NCI-H128 (cell line): ENCODE measurements at regions not wholly inside any gene's neighbourhood (a gene's known extent, or its start where the extent isn't known, plus 50 kb on each side); places are given as distances from the start of the nearest gene placed in this dataset.

Experiments used
- DNase-seq: peaks from one replicate; lab custom pipeline; 2025; ENCODE audit not compliant: unreplicated experiment; lab: John Stamatoyannopoulos, UW

DNA sequence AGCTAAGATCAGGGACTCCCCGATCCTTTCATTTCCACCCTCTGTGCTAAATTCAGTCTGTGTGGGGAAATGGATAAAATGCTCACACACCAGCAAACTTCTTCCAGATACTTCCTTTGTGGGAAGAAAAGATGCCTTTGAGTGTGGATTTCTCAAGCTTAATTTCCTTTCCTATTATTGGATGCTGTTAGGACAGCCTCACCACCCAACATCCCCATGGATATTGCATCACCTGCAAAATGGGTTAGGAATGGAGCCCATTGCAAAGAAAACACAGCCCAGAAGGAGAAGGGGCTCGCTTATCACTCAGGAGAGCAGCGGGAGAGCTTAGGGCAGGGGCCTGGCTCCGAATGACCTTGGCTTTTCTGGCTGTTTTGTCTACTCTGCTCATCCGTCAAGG lies 272.2 kb downstream of the CDC5L start:
- no peak for DNase-seq

DNA sequence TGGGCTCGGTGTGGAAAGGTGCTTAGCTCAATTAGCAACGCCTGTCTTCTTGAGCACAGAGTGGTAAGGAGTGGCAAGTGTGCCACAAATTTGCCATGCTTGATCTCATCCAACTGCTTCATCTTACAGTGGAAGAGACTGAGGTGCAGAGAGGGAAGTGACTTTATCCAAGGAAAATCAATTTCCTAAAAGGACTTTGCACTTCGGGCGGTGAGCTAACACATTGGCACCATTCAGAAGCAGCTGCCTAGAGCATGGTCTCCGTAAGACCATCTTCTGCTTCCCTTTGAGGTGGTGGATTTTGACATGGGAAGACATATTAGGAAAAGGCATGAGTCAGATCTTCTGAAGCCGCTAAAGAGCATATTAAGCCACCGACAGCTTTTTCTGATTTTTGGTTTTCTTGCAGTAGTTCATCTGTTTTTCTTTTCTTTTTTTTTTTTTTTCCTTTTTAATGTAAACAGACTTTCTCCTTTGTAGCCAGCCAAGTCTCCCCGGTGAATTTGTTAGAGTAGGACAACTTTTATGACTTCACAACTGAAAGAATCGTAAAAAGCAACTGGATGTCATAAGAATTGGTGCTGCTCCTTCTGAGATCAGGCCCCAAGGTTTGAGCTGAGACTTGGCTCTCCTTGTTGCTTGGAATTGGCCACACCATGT lies 273.2 kb downstream of the CDC5L start:
- DNase-seq, result no peak

DNA sequence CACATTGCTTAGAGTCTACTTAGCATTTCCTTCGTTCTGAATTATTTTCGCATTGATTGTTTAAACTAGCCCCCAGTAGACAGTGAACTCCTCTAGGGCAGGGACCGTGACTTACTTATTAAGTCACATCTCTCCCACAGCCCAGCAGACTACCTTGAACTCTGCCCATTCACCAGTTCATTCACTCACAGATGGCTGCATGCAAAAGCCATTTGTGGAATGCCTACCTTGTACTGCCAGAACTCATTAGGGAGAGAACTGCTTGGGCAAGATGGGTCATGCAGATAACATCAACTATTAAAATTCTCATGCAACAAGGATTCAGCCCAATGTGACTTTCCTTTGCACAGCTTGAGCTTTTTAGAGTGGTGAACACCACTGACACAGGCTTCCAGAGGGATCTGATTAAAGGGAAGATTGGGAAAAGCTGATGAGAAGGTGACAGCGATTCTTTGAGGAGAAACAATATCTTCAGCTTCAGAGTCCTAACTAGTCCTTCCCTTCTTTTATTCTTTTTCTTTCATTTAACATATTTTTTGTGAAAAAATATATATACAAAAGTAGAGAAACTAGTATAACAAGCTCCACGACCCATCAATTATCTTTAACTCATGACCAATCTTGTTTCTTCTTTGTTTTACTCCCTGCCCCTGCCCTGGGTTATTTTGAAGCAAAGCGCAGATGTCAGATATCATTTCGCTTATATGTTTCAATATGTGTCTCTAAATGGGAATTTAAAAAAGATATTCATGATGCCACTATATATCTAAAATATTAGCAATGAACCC lies 273.9 kb downstream of the CDC5L start:
- DNase-seq, result no peak

DNA sequence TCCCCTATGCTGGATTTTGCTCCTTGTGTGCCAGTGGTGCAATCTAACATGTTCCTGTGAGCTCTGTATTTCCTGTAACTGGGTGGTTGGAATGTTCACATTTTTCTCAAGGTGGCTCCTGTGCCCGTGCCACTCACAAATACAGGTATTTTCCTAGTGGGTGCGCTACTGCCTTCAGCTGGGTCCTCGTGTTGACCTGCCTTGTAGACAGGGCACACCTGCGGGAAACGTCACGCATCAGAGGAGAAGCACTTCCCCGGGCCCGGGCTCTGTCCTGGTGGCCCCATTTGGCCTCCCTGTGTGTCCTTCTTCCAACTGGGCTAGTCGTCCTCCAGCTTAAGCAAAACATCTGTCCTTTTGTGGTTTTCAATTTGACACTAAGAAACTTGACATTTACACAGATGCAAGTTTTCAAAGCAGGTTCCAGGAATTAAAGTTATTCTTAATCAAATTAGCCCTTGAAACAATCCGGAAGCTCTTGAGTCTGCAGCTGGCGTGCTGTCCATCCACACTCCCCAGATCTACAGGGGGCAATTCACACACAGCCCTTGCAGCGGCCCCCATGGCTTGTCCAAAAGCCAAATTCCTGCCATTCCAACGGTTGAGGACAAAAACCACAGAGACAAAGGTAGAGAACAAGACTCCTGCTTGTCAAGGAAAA lies 275.1 kb downstream of the CDC5L start:
- no peak for DNase-seq

DNA sequence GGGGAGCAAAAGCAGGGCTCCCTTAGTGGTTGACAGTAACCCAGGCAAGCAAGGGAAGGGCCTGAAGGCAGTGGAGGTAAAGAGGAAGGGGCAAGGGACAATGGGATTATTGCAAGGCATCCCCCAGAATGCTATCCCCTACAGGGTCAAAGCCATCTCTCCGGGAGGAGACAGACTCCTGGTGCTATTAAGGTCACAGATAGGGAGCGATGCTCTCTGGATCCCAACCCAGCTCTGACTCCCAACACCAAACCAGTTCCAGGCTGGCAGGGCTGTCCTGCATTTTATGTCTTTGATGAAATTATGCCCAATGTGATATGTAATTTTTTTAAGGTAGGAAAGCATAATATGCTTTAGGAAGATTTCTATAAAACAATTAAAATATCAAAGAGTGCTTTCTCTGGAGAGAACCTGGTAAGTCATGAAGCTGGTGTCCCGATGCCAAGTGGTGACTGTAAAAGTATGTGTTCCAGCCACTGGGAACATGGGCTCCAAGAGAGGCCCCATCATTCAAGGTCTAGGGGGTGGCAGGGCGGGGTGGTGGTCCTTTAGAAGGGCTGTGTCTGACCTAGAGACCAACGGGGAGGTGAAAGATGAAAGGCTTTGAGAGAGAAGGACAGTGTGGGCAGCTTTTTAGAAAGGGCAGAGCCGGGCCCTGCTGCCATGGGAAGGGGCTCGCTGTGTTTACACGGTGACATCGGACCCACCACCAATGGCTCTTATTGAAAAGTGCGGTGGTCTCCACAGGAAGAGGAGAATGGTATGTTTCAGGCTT lies 276.5 kb downstream of the CDC5L start:
- DNase-seq, result no peak

DNA sequence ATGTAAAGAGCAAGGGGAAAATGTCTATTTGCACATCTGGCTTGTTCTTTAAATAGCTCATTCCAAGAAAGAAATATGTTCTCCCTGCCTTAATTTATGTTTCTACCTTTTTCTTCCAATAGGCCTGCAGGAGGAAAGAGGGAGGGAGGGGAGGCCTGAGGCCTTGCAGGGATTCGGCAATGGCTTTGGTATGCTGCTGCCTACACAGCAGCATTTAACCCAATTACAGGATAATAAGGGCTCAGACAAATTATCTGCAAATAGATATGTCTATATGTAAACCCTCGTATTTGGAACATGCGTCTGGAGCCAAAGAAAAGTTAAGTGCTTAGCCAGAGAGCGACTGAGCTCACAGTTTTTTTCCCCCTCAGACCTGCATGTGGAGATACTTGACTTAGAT lies 277.2 kb downstream of the CDC5L start:
- no peak for DNase-seq

DNA sequence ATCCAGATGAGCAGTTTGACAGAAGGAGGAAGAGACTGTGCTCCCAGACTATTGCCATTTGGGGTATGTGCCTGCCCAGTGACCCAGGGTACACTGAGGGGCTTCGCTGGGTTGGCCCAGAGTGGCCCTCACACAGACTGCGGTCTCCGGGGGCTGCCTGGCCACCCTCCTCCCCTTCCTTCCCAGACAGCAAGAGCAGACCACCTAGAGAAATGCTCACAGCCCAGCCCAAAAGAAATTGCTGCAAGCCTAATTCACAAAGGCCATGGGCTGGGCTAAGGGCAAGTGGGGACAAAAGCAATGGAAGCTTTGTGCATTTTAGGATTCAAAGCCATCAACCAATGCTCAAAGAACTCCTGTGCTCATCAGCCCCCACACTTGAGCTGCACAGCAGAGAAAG lies 277.6 kb downstream of the CDC5L start:
- DNase-seq, result no peak

DNA sequence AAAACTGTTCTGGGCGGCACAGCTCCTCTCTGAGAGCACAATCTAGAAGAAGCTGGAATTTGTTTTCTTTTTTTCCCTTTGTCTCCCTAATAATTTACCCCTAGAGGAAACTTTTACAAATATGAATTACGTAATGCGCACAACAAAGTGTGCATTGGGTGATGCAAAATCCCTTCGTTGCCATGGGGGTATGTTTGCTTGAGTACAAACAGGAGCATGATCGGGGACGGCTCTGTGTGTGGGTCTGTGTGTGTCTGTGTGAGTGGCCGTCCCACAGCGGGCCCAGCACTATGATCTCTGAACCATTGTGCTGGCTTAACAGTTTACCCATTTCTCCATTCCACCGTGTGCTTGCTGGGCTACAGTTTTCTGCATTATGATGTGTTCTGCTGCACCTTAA lies 278.2 kb downstream of the CDC5L start:
- no peak for DNase-seq

DNA sequence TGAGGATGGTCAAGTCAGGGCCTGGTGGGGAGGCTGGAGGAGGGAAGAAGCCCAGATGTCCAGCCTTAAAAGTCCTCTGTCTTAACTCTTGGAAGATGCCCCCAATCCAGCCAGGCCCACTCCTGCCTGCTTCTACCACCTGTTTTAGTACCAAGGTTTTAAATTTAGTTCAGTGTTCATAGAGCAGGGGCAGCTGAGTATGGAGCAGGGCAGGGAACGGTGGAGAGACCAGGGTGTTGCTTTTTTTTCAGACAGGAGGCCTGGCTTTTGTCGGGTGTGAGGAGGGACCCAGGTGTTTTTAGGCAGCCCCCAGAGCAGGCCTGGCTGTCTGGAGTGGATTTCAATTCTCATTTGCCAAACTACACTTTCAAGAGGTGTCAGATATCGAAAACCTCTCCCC lies 278.8 kb downstream of the CDC5L start:
- DNase-seq, result no peak

DNA sequence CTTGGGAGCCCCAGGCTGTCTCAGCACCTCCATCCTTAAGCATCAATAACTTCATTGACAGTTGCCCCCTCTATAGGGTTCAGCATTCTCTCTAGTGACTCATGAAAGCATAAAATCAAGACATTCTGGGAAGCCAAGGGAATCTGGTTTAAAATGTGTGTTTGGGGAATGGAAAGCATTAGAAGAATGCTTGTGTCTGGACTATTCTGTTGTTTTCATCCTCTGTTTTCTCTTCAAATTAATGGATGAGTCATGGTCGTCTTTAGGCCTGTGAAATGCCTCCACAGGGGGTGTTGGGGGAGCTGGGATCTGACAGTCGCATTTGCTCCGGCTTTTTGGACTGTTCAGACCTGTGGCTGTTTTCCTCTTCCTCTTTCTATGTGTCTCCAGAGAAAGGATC lies 279.7 kb downstream of the CDC5L start:
- no peak for DNase-seq

DNA sequence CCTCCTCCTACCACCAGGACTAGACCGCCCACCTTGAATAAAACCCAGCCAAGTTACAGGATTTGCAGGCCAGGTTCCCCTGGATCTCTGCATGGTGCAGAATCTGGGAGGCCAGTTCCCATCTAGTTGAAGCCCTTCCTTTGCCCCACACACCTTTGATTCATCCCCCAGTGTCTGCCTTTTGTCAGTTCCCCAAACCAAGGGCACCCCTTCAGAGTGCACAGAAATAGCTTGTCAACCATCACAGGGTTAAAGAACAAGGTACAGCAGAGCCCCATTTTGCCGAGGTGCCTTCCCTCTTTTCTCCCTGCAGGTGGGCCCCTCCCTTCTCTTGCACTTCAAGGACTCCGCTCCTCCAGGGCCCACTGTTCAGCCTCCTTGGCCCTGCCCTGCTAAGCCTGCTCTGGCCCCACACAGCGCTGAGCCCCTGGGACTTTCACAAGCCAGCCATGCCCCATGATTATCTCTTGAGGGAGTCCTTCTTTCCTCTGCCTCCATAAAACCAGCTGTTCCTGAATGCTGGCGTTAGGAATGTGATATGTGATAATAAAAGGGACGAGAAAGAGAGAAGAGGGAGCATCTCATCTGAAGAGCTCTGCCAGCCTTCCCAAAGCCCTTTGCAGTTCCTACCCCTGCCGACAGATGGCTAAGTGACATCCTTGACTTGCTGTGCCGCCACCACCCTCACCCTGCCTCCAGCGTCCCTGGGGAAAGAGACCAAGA lies 280.3 kb downstream of the CDC5L start:
- no peak for DNase-seq

DNA sequence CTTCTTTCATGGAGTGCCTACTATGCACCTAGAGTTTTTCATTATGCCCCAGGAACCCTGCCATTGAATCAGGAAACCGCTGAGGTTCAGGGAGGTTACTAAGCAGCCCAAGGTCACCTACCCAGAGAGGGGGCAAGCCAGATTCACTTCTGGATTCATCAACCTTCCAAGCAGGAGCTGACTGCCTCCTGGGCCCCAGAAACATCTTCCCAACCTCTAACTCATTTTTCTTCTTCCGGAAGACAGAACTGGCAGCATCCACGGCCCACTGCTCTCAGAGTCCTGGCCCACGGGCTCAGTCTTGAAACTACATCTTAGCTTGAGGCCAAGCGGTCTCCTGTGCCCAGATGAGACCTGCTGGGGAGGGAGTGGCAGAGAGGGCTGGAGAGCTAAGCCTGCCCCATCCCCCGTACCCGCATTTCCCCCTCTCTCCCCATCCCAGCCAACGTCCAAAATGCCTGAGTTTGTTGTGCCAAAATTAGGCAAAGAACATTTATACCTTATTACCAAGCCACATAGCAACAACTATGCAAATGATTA lies 281.0 kb downstream of the CDC5L start:
- no peak for DNase-seq

DNA sequence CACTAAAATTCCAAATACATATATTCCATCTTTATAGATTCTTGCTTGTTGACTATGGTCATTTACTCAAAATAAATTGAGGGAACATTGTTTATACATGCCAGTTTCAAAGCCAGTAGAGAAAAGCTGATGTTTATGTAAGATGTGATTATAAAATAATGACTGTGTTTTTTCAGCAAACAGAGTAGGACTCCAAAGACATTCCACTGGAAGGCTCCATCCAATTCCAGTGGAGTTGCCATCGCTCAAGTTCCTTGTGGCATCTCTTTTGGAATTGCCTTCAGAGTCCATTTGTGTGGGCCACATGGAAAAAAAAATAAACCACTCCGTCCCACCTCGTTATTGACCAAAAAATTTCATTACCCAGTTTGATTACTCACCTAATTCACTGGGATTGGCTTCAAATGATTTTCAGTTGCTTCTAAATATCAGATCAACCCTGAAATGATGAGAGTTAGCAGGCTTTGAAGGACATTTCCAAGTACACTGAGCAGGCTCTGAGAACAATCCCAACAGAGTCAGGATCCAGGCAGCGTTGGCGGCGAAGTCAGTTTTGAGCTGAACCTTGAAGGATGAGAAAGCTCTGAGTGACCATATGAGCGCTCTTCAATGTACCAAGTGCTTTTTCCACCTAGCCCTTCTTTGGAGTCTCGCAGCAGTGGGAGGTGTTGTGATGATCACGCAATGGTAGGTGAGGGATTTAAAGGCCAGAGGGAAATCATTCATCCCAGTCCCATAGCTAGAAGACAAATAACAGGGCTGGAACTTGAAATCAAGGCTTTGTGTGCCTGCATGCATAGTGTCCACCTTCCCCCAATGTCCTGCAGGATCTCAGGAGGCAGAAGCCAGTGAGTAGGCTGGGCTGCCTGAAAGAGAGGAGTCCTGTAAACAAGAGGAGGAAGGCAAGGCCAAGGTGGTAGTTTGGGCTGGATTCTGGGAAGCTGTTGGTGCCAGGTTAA lies 281.7 kb downstream of the CDC5L start:
- no peak for DNase-seq

DNA sequence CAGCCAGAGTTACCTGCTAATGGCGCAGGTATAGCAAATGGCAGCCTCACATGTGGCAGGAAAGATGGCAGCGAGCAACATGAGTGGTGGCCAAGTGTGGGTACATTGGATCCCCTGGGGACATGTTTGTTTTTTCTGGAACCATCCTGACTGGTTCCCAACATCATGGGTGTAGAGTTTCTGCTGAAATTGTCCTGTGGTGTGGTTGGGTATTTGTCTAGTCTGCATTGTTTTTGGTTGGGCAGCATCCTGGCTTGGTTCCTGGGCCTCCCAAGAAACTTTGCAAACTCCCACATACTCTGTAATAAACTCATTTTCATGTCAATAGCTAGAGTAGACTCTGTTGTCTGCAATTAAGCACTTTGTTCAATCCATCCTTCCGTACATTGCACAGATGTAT lies 282.6 kb downstream of the CDC5L start:
- DNase-seq, result no peak

DNA sequence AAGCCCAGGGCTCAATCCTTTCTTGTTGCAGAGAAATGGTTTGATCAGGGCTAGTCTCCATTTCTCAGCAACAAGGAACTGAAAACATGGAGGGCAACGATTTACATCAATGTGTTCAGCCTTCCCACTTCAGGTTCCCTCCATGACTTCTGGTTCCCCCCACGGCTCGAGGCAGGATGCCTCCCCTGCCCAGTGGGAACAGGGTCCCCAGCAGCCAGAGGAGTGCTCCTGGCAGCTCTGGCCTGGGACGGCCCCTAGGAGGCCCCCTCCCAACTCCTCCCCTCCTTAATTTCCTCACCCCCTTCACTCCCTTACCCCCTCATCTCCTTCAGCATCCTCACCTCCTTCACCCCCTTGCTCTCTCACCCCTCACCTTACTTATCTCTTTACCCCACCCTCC lies 283.8 kb downstream of the CDC5L start:
- no peak for DNase-seq

DNA sequence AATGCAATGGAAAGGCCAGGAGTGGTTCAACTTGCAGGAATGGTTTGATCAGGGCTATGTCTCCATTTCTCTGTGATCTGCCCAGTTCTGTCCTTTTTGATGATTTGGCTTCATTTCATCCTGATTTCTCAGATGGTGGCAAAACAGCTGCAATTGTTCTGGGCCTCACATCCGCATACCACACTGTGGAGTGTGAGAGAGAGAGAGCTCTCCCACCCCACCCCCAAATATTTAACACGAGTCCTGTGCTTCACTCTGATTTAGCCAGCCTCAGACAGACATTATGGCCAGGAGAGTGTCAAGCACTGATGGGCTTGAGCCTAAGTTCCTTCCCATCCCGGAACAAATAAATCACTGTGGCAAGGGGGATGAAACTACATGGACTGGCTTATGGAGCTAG lies 284.6 kb downstream of the CDC5L start:
- no peak for DNase-seq

DNA sequence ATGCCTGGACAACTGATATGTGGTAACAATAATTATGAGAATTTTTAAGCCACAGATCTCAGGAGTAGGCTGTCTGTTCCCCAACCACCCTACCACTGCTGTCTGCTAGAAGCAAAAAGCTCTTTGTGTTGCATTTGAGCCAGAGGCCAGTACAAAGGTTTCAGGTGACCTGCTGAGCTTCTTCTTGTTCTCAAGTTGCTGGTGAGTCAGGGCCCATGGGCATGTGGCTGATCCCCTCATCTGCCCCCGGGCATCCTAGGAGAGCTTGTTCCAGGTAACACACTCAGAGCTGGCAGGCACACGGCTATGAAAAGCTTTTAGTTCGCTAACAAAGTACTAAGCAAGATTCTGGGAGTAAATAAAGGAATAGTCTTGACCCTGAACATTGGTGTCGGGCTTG lies 285.3 kb downstream of the CDC5L start:
- DNase-seq, result no peak

DNA sequence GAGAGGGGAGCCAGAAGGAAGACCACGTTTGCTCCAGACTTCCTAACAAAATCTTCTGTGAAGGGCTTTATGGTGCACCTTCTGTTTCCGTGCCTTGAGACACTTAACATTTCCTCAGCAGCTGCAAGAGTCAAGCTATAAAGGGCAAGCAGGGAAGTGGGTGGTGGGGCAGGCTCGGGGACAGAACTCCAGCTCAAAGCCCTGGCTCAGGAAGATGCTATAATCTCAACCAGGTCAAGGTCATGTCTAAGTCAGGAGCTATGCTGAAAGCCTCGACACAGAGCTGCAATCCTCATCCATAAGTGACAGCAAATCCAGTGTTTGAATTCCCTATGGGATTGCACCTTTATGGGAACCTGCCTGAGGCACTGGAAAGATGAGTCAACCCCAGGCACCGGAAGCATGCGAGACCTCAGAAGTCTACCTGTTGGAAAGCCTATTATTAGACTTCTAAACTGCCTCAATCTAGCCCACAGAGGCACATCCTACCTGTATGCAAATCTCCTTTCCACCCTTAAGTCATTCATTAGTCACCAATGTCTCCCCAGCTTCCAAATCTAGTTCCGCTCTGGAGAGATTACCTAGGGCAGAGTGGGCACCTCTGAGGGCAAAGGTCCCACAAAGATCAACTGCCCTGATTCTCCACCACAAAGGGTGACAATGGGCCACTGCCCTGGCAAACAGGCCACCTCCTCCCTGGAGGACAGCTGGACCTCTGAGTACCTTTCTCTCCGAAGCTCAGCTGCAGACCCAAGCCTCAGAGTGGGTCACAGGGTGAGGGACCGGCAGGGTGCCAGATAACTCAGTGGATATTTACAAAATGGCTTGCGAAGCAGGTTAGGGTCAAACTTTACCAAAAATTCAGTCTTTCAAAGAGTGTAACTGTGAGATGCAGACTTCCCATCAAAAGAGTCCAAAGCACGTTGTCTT lies 287.0 kb downstream of the CDC5L start:
- DNase-seq, result no peak
